ENCODE measurements at regions not wholly inside any gene's neighbourhood (a gene's known extent, or its start where the extent isn't known, plus 50 kb on each side); places are given as distances from the start of the nearest gene placed in this dataset.
"Not testable (repeated sequence)": the region's sequence is repeated elsewhere in the genome, so short reads cannot be mapped to it uniquely, and the experiment has no call there.

DNA sequence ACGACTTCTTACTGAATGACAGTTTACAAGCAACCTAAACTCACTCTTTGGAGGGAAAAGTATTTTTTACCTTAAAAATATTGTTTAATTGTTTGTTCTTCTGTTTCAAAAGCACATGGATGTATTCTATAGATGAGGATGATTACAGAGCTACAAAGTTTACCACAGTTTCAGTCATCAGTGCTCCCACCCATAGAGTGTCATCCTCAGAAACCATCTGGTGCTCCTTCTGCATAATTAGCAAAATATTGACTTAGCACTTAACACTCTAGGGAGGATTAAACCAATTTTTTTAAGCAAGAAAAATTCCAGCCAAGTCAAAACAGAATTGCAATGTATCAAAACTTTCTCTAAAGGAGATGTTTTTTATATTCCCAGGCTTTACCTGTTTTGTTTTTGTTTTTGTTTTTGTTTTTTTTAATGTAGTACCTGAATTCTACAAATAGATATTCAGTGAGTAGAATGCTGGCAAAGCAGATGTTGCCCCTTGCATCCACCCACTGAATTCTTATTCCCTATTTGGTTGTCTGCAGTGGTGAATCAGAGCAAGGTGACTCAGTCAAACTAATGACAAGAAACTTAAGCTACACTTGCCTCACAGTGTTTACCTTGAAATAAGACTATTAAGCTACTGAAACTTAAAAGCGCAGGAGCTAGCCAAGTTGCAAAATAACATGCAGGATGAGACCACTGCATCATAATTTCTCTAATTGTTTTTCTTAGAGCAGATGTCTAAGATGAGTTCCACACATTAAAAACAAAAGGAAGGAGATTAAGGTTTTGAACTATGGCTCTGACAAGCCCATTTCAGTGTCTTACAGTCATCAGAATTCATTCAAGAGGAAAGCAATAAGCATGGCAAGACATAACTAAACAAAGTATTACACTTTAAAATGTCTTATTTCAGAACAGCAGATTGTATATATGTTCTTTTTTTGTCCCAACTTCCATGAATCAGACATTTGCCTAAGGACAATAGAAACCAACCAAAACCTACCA, 155.1 kb upstream of the SOX6 start:
- DNase-seq (ENCODE audit: low spot score in 2 of 2), result no peak
- H3K9me3 ChIP-seq, result peaks cover 0 to 11% of the 10 kb centered on the region in 2 donors
- no peak overlapping the region for H3K27ac ChIP-seq
- no peaks in the 10 kb centered on the region for H3K4me1 ChIP-seq
- no peaks in the 10 kb centered on the region for H3K27me3 ChIP-seq
- TF ChIP-seq POLR2A (IDR thresholded peaks at IDR 0.05) (no peak), POLR2AphosphoS5 (IDR thresholded peaks at IDR 0.05) (no peak)
- TF ChIP-seq, protein P1, sequence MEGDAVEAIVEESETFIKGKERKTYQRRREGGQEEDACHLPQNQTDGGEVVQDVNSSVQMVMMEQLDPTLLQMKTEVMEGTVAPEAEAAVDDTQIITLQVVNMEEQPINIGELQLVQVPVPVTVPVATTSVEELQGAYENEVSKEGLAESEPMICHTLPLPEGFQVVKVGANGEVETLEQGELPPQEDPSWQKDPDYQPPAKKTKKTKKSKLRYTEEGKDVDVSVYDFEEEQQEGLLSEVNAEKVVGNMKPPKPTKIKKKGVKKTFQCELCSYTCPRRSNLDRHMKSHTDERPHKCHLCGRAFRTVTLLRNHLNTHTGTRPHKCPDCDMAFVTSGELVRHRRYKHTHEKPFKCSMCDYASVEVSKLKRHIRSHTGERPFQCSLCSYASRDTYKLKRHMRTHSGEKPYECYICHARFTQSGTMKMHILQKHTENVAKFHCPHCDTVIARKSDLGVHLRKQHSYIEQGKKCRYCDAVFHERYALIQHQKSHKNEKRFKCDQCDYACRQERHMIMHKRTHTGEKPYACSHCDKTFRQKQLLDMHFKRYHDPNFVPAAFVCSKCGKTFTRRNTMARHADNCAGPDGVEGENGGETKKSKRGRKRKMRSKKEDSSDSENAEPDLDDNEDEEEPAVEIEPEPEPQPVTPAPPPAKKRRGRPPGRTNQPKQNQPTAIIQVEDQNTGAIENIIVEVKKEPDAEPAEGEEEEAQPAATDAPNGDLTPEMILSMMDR (IDR thresholded peaks at IDR 0.05), result no peak
- H3K4me3 ChIP-seq, result no peak overlapping the region
- H3K36me3 ChIP-seq, result no peaks in the 10 kb centered on the region
- intact Hi-C loops (cut with DNase I; ENCODE audit: low total_unique reads), result no loop called here

DNA sequence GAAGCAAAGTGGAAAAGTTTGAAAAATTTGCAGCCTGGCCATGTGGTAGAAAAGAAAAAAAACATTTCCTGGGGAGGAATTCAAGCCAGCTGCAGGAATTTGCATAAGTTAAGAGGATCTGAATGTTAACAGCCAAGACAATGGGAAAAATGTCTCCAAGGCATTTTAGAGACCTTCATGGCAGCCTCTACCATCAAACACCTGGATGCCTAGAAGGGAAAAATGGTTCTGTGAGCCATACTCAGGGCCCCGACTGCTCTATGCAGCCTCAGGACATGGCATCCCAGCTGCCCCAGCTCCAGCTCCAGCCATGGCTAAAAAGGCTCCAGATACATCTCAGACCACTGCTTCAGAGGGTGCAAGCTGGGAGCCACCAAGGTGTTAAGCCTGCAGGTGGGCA, 149.1 kb upstream of the SOX6 start:
- Histone ChIP-seq H3K27ac (no peak overlapping the region), H3K4me3 (no peak overlapping the region), H3K4me1 (no peaks in the 10 kb centered on the region), H3K27me3 (no peaks in the 10 kb centered on the region), H3K36me3 (no peaks in the 10 kb centered on the region), H3K9me3 (peaks cover 14 to 38% of the 10 kb centered on the region in 2 donors)
- no peak for TF ChIP-seq POLR2AphosphoS5 (IDR thresholded peaks at IDR 0.05)
- TF ChIP-seq POLR2A (IDR thresholded peaks at IDR 0.05), result no peak
- TF ChIP-seq, protein P1 (IDR thresholded peaks at IDR 0.05), result no peak
- no peak for DNase-seq (ENCODE audit: low spot score in 2 of 2)
- intact Hi-C loops (cut with DNase I; ENCODE audit: low total_unique reads), result no loop called here

DNA sequence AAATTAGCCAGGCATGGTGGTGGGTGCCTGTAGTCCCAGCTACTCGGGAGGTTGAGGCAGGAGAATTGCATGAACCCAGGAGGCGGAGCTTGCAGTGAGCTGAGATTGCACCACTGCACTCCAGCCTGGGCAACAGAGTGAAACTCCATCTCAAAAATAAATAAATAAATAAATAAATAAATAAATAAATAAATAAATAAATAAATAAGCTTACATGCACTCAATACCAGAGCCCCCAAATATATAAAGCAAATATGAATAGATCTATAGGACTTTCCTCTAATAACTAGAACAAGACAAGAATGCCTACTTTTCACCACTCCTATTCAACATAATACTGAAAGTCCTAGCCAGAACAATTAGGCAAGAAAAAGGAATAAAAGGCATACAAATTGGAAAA, 147.5 kb upstream of the SOX6 start:
- H3K27me3 ChIP-seq; H3K4me1 ChIP-seq; H3K4me3 ChIP-seq; H3K27ac ChIP-seq; DNase-seq (ENCODE audit: low spot score in 2 of 2); intact Hi-C loops (cut with DNase I; ENCODE audit: low total_unique reads); H3K36me3 ChIP-seq: not testable (repeated sequence)
- H3K9me3 ChIP-seq, result peaks cover 14 to 38% of the 10 kb centered on the region in 2 donors

DNA sequence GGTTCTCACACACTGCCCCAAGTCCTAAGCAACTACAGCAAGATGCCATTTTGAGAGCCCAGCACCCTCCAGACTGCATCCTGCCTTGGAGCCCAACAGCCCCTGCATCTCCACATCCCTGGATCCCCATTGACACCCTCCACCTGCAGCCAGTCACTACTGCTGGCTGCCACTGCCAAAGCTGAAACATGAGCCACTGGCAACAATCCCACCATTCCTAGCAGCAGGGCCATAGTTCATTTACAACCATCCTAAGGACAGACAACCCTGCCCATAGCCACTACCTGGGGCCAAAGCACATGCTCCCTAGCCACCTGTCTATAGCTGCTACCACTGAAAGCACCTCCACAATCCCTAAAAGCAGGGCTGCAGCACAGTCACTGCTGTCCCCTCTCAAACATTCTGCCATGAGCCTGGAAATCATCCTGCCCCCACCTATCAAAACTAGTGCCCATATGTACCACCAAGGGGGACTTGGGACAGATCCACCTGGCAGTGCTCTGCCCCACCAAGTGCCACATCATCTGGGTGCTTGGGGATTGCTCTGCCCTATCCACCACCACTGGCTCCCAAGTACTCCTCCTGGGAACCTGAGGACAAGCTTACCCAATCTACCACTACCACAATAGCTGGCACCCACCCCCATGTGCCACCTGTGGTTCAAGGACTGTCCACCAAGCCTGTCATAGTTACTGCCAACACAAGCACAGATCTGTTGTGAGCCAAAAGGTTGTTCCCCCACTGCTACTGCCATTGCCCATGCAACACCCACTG, 138.8 kb upstream of the SOX6 start:
- Histone ChIP-seq H3K4me1 (no peaks in the 10 kb centered on the region), H3K9me3 (no peaks in the 10 kb centered on the region), H3K36me3 (no peaks in the 10 kb centered on the region), H3K27ac (no peak overlapping the region), H3K27me3 (no peaks in the 10 kb centered on the region), H3K4me3 (no peak overlapping the region)
- intact Hi-C loops (cut with DNase I; ENCODE audit: low total_unique reads), result no loop called here
- TF ChIP-seq POLR2A (IDR thresholded peaks at IDR 0.05), result no peak
- no peak for TF ChIP-seq POLR2AphosphoS5 (IDR thresholded peaks at IDR 0.05)
- TF ChIP-seq, protein P1 (IDR thresholded peaks at IDR 0.05), result no peak
- DNase-seq (ENCODE audit: low spot score in 2 of 2), result no peak

DNA sequence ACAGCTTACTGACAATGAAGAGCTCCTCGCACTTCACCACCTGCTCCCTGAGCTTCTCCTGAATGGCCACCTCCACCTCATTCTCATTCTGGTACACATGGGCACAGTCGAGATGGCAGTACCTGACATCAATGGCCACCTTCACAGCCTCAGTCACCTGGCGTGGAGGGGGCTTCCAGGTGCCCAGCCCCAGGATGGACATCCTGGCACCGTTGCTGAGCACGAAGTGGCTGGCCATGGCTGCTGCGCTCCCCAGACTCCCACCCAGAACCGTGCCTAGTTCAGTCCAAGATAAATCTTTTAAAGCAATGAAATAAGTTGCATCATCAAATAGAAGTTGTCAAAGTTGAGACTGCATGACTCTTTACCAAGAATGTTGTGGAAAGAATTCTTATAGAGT, 128.1 kb upstream of the SOX6 start:
- no peak for TF ChIP-seq POLR2AphosphoS5 (IDR thresholded peaks at IDR 0.05)
- TF ChIP-seq, protein P1 (IDR thresholded peaks at IDR 0.05), result no peak
- TF ChIP-seq POLR2A (IDR thresholded peaks at IDR 0.05), result no peak
- no peaks in the 10 kb centered on the region for H3K27me3 ChIP-seq
- no peaks in the 10 kb centered on the region for H3K9me3 ChIP-seq
- no peaks in the 10 kb centered on the region for H3K36me3 ChIP-seq
- DNase-seq (ENCODE audit: low spot score in 2 of 2), result no peak
- no peak overlapping the region for H3K4me3 ChIP-seq
- intact Hi-C loops (cut with DNase I; ENCODE audit: low total_unique reads), result no loop called here
- H3K4me1 ChIP-seq, result no peaks in the 10 kb centered on the region
- no peak overlapping the region for H3K27ac ChIP-seq
